ENCODE measurements at regions not wholly inside any gene's neighbourhood (a gene's known extent, or its start where the extent isn't known, plus 50 kb on each side); places are given as distances from the start of the nearest gene placed in this dataset.
"Not testable (repeated sequence)": the region's sequence is repeated elsewhere in the genome, so short reads cannot be mapped to it uniquely, and the experiment has no call there.

DNA sequence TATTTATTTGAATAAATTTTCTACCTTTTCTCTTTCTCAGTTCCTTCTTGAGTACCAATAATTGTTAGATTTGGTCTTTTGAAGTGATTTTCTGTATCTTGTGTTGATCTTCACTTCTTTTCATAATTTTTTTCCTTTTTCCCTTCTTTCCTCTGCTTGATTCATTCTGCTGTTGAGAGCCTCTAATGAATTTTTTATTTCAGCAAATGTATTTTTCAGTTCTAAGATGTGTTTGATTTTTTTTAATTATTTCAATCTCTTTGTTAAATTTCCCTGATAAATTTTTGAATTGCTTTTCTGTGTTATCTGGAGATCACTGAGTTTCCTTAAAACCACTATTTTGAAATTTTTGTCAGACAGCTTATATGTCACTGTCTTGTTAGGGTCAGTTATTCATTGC, 155.4 kb upstream of the IL15 start:
- Histone ChIP-seq H2AFZ (ENCODE audit: low read length) (no peak overlapping the region), H3K9me3 (ENCODE audit: low read depth, low read length) (peaks cover 5% of the 10 kb centered on the region), H3K4me2 (ENCODE audit: insufficient read depth, low read length) (no peak overlapping the region), H3K27ac (ENCODE audit: low read depth, low read length) (no peak overlapping the region), H3K4me3 (ENCODE audit: insufficient read depth, low read length) (no peak overlapping the region), H3K4me1 (ENCODE audit: insufficient read depth, low read length) (no peaks in the 10 kb centered on the region), H4K20me1 (ENCODE audit: insufficient read depth, low read length) (no peaks in the 10 kb centered on the region), H3K36me3 (ENCODE audit: insufficient read depth, low read length) (no peaks in the 10 kb centered on the region), H3K27me3 (ENCODE audit: insufficient read depth, low read length) (no peaks in the 10 kb centered on the region), H3K79me2 (ENCODE audit: insufficient read depth, low read length) (no peaks in the 10 kb centered on the region)
- DNase-seq (ENCODE audit: insufficient read length, low spot score, missing footprints), result no peak
- TF ChIP-seq, protein P1, sequence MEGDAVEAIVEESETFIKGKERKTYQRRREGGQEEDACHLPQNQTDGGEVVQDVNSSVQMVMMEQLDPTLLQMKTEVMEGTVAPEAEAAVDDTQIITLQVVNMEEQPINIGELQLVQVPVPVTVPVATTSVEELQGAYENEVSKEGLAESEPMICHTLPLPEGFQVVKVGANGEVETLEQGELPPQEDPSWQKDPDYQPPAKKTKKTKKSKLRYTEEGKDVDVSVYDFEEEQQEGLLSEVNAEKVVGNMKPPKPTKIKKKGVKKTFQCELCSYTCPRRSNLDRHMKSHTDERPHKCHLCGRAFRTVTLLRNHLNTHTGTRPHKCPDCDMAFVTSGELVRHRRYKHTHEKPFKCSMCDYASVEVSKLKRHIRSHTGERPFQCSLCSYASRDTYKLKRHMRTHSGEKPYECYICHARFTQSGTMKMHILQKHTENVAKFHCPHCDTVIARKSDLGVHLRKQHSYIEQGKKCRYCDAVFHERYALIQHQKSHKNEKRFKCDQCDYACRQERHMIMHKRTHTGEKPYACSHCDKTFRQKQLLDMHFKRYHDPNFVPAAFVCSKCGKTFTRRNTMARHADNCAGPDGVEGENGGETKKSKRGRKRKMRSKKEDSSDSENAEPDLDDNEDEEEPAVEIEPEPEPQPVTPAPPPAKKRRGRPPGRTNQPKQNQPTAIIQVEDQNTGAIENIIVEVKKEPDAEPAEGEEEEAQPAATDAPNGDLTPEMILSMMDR (IDR thresholded peaks at IDR 0.05; ENCODE audit: extremely low read depth, low read depth, low read length), result no peak

DNA sequence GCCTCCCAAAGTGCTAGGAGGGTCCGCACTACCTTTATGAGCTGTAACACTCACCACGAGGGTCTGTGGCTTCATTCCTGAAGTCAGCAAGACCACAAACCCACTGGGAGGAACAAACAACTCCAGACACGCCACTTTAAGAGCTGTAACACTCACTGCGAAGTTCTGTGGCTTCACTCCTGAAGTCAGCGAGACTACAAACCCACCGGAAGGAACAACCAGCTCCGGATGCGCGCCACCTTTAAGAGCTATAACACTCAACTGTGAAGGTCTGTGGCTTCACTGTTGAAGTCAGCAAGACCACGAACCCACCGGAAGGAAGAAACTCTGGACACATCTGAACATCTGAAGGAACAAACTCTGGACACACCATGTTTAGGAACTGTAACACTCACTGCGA, 152.1 kb upstream of the IL15 start:
- not testable (repeated sequence) for H3K4me2 ChIP-seq (ENCODE audit: insufficient read depth, low read length); H4K20me1 ChIP-seq (ENCODE audit: insufficient read depth, low read length); DNase-seq (ENCODE audit: insufficient read length, low spot score, missing footprints); H3K4me3 ChIP-seq (ENCODE audit: insufficient read depth, low read length); H3K27ac ChIP-seq (ENCODE audit: low read depth, low read length); H3K4me1 ChIP-seq (ENCODE audit: insufficient read depth, low read length); H2AFZ ChIP-seq (ENCODE audit: low read length); H3K36me3 ChIP-seq (ENCODE audit: insufficient read depth, low read length); H3K27me3 ChIP-seq (ENCODE audit: insufficient read depth, low read length); H3K79me2 ChIP-seq (ENCODE audit: insufficient read depth, low read length); H3K9me3 ChIP-seq (ENCODE audit: low read depth, low read length)

DNA sequence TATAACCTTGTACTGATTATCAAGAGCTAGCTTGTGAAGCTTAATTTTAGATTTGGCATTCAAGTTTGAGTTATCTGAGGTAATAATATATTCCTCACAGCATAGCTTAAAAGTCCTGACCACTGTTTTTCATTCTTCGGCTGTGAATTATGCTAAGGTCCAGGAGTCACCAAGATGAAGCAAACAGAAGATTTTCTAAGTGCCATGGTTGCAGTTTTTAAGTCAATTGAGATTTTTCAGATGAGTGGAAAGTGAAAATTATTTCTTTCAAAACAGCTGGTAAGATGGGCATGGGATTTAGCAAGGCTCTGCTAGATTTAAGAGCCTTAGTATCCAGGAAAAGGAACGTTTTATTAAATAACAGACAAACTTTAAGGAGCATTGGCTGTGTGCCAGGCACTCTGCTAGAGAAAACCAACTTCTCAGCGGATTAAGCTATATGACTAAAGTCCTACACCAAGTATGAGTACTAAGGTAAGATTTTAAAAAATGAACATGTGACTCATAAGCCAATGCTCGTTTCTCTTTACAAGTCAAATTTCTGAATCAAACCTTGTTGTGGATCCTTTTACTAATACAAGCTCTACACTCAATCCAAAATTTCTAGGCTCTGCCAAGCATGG, 149.9 kb upstream of the IL15 start:
- peak overlapping the region; percentile 1 for H3K4me3 ChIP-seq (ENCODE audit: insufficient read depth, low read length)
- H4K20me1 ChIP-seq (ENCODE audit: insufficient read depth, low read length), result no peaks in the 10 kb centered on the region
- peaks cover 5% of the 10 kb centered on the region for H3K4me1 ChIP-seq (ENCODE audit: insufficient read depth, low read length)
- peak overlapping the region; percentile 21 for H2AFZ ChIP-seq (ENCODE audit: low read length)
- TF ChIP-seq, protein P1 (IDR thresholded peaks at IDR 0.05; ENCODE audit: extremely low read depth, low read depth, low read length), result no peak
- DNase-seq (ENCODE audit: insufficient read length, low spot score, missing footprints), result peak; percentile 85
- peak overlapping the region; percentile 32 for H3K4me2 ChIP-seq (ENCODE audit: insufficient read depth, low read length)
- no peaks in the 10 kb centered on the region for H3K27me3 ChIP-seq (ENCODE audit: insufficient read depth, low read length)
- H3K27ac ChIP-seq (ENCODE audit: low read depth, low read length), result peak overlapping the region; percentile 53
- peaks cover 3% of the 10 kb centered on the region for H3K9me3 ChIP-seq (ENCODE audit: low read depth, low read length)
- no peaks in the 10 kb centered on the region for H3K79me2 ChIP-seq (ENCODE audit: insufficient read depth, low read length)
- no peaks in the 10 kb centered on the region for H3K36me3 ChIP-seq (ENCODE audit: insufficient read depth, low read length)

DNA sequence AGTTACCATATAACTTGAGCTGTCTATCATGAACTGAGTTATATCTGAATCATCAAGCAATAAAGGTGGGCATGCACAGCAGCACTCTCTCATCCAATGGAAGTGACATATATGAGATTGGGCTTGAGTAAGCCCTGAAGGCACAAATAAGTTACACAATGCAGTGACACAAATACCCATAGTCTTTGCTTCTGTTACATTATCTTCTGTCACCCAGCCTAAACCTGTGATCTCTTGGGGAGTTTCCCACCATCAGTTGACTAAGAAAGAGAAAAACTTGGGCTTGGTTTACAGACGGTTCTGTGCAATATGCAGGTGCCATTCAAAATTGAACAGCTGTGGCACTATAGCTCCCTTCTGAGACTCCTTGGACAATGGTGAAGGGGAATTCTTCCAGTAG, 138.8 kb upstream of the IL15 start:
- TF ChIP-seq, protein P1 (IDR thresholded peaks at IDR 0.05; ENCODE audit: extremely low read depth, low read depth, low read length), result no peak
- no peaks in the 10 kb centered on the region for H3K9me3 ChIP-seq (ENCODE audit: low read depth, low read length)
- H3K79me2 ChIP-seq (ENCODE audit: insufficient read depth, low read length), result no peaks in the 10 kb centered on the region
- no peaks in the 10 kb centered on the region for H3K27me3 ChIP-seq (ENCODE audit: insufficient read depth, low read length)
- no peaks in the 10 kb centered on the region for H3K36me3 ChIP-seq (ENCODE audit: insufficient read depth, low read length)
- H3K4me1 ChIP-seq (ENCODE audit: insufficient read depth, low read length), result no peaks in the 10 kb centered on the region
- H3K4me3 ChIP-seq (ENCODE audit: insufficient read depth, low read length), result no peak overlapping the region
- H3K27ac ChIP-seq (ENCODE audit: low read depth, low read length), result no peak overlapping the region
- no peaks in the 10 kb centered on the region for H4K20me1 ChIP-seq (ENCODE audit: insufficient read depth, low read length)
- no peak overlapping the region for H2AFZ ChIP-seq (ENCODE audit: low read length)
- no peak for DNase-seq (ENCODE audit: insufficient read length, low spot score, missing footprints)
- no peak overlapping the region for H3K4me2 ChIP-seq (ENCODE audit: insufficient read depth, low read length)
